Smooth muscle cell (in vitro differentiated cells): ENCODE measurements at regions not wholly inside any gene's neighbourhood (a gene's known extent, or its start where the extent isn't known, plus 50 kb on each side); places are given as distances from the start of the nearest gene placed in this dataset.

Experiments used
- DNase-seq: peaks from one replicate; lab custom pipeline; 2025; ENCODE audit not compliant: unreplicated experiment; lab: John Stamatoyannopoulos, UW
- H2AFZ ChIP-seq: fragments of 200-600 bp; sonication (generic); 2 replicates; pipeline ENCODE4 v1.6.0; 2016; ENCODE audit warnings: antibody characterized with exemption, low read depth, mild to moderate bottlenecking
- H3F3A ChIP-seq: fragments of 200-600 bp; sonication (generic); 2 replicates; pipeline ENCODE4 v1.6.0; 2017; ENCODE audit warnings: antibody characterized with exemption, low read depth
- H3K27ac ChIP-seq: fragments of 200-600 bp; sonication (generic); 2 replicates; pipeline ENCODE4 v1.5.1; 2016; ENCODE audit warnings: low read depth, mild to moderate bottlenecking
- H3K27me3 ChIP-seq: fragments of 200-600 bp; sonication (generic); 2 replicates; pipeline ENCODE4 v1.6.1; 2016; ENCODE audit warnings: low read depth, mild to moderate bottlenecking
- H3K36me3 ChIP-seq: fragments of 200-600 bp; sonication (generic); 2 replicates; pipeline ENCODE4 v1.5.1; 2016; ENCODE audit warnings: low read depth
- H3K4me1 ChIP-seq: fragments of 200-600 bp; sonication (generic); 2 replicates; pipeline ENCODE4 v1.5.1; 2016; ENCODE audit warnings: low read depth
- H3K4me2 ChIP-seq: fragments of 200-600 bp; sonication (generic); 2 replicates; pipeline ENCODE4 v1.6.0; 2016; ENCODE audit warnings: mild to moderate bottlenecking
- H3K4me3 ChIP-seq: fragments of 200-600 bp; sonication (generic); 2 replicates; pipeline ENCODE4 v1.5.1; 2016; ENCODE audit warnings: mild to moderate bottlenecking
- H3K79me2 ChIP-seq: fragments of 200-600 bp; sonication (generic); 2 replicates; pipeline ENCODE4 v1.6.0; 2016; ENCODE audit warnings: low read depth, mild to moderate bottlenecking
- H3K9ac ChIP-seq: fragments of 200-600 bp; sonication (generic); 2 replicates; pipeline ENCODE4 v1.6.0; 2016; ENCODE audit warnings: low read depth
- H3K9me3 ChIP-seq: fragments of 200-600 bp; sonication (generic); replicated peaks from 2 replicates; pipeline ENCODE4 v1.5.1; 2016; ENCODE audit warnings: low read depth
- H4K20me1 ChIP-seq: fragments of 200-600 bp; sonication (generic); 2 replicates; pipeline ENCODE4 v1.6.0; 2016; ENCODE audit warnings: low read depth
- WGBS: methylation state at CpG from one replicate; pipeline ENCODE4 v1.1.7; 2016; ENCODE audit warnings: low lambda C conversion rate; 5-methylcytosine and 5-hydroxymethylcytosine counted together
- TF ChIP-seq, protein P1 (sequence below): fragments of 200-600 bp; sonication (generic); IDR thresholded peaks from 2 replicates; pipeline ENCODE4 v1.5.1; 2017; ENCODE audit warnings: borderline replicate concordance, mild to moderate bottlenecking, antibody characterized with exemption; ENCODE audit not compliant: insufficient read depth, poor library complexity, severe bottlenecking

DNA sequence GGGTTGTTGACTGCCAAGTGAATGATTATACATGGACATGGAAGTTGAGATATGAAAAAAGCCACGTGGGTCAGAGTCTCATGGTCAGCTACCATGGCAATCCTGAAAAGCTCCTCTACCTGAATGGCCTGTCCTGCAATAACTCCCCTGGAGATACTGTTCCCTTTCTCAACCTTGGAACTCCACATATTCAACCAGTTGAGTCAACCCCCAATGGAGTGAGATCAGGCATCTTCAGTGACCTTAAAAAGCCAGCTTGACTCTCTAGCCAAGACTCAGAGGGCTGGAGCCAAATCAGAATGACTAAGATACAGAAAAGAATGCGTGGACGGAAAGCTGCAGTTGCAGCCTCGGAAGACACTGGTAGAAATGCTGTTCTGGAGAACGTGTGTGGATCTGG lies 341.3 kb downstream of the FOXA2 start:
- Histone ChIP-seq H3F3A (no peaks in the 10 kb centered on the region), H2AFZ (no peak overlapping the region), H3K9ac (no peak overlapping the region), H4K20me1 (no peaks in the 10 kb centered on the region), H3K4me1 (no peaks in the 10 kb centered on the region), H3K36me3 (no peaks in the 10 kb centered on the region), H3K4me2 (no peak overlapping the region), H3K9me3 (no peaks in the 10 kb centered on the region), H3K27me3 (peaks cover 9% of the 10 kb centered on the region), H3K27ac (no peak overlapping the region), H3K79me2 (no peaks in the 10 kb centered on the region), H3K4me3 (no peak overlapping the region)
- WGBS: 83% methylated on average over 5 of the region's 5 CpGs
- DNase-seq: no peak
- TF ChIP-seq, protein P1, sequence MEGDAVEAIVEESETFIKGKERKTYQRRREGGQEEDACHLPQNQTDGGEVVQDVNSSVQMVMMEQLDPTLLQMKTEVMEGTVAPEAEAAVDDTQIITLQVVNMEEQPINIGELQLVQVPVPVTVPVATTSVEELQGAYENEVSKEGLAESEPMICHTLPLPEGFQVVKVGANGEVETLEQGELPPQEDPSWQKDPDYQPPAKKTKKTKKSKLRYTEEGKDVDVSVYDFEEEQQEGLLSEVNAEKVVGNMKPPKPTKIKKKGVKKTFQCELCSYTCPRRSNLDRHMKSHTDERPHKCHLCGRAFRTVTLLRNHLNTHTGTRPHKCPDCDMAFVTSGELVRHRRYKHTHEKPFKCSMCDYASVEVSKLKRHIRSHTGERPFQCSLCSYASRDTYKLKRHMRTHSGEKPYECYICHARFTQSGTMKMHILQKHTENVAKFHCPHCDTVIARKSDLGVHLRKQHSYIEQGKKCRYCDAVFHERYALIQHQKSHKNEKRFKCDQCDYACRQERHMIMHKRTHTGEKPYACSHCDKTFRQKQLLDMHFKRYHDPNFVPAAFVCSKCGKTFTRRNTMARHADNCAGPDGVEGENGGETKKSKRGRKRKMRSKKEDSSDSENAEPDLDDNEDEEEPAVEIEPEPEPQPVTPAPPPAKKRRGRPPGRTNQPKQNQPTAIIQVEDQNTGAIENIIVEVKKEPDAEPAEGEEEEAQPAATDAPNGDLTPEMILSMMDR: no peak

GRCh38 chr20:22241609-22242008 lies 342.8 kb downstream of the FOXA2 start:
- H3K9ac ChIP-seq: no peak overlapping the region
- H3K79me2 ChIP-seq: no peaks in the 10 kb centered on the region
- no peaks in the 10 kb centered on the region for H3K9me3 ChIP-seq
- H3K4me3 ChIP-seq: no peak overlapping the region
- no peaks in the 10 kb centered on the region for H3K4me1 ChIP-seq
- no peaks in the 10 kb centered on the region for H4K20me1 ChIP-seq
- TF ChIP-seq, protein P1: no peak
- DNase-seq: no peak
- no peaks in the 10 kb centered on the region for H3K36me3 ChIP-seq
- H3K27me3 ChIP-seq: peaks cover 6% of the 10 kb centered on the region
- no peak overlapping the region for H2AFZ ChIP-seq
- H3K27ac ChIP-seq: no peak overlapping the region
- WGBS: 83% methylated on average over 1 of the region's 1 CpG
- no peaks in the 10 kb centered on the region for H3F3A ChIP-seq
- no peak overlapping the region for H3K4me2 ChIP-seq

DNA sequence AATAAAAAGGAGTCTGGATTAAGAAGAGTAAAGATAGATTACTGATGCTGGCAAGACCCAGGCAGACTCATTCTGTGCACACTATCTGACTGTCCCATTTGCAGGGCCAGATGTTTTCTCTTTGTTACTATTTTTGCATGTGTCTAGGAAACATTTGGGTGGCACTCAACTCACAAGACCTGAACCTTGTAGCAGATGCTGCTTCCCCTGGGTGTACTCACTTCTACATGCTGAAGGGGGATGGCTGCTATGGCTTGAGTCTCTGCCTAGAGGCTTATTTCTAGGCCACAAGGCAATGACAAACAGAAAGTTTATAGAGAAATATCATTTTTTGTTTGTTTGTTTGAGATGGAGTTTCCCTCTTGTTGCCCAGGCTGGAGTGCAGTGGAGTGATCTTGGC lies 351.4 kb downstream of the FOXA2 start:
- Histone ChIP-seq H3F3A (no peaks in the 10 kb centered on the region), H3K27me3 (no peaks in the 10 kb centered on the region), H2AFZ (no peak overlapping the region), H3K36me3 (no peaks in the 10 kb centered on the region), H3K4me1 (no peaks in the 10 kb centered on the region), H3K4me3 (no peak overlapping the region), H3K4me2 (no peak overlapping the region), H3K9me3 (no peaks in the 10 kb centered on the region), H3K27ac (no peak overlapping the region), H3K79me2 (no peaks in the 10 kb centered on the region), H4K20me1 (no peaks in the 10 kb centered on the region), H3K9ac (no peak overlapping the region)
- DNase-seq: no peak
- TF ChIP-seq, protein P1: no peak

- Histone ChIP-seq H3K9ac (no peak overlapping the region), H3K9me3 (no peaks in the 10 kb centered on the region), H3K4me1 (no peaks in the 10 kb centered on the region), H2AFZ (no peak overlapping the region), H3K36me3 (no peaks in the 10 kb centered on the region), H3F3A (no peaks in the 10 kb centered on the region), H3K4me2 (no peak overlapping the region), H3K27ac (no peak overlapping the region), H3K79me2 (no peaks in the 10 kb centered on the region), H4K20me1 (no peaks in the 10 kb centered on the region), H3K4me3 (no peak overlapping the region), H3K27me3 (no peaks in the 10 kb centered on the region)
- TF ChIP-seq, protein P1: no peak
- no peak for DNase-seq
- WGBS: 52% methylated on average over 9 of the region's 9 CpGs
Observed at GRCh38 chr20:22232473-22232872, 351.9 kb downstream of the FOXA2 start.
